ENCODE measurements at regions not wholly inside any gene's neighbourhood (a gene's known extent, or its start where the extent isn't known, plus 50 kb on each side); places are given as distances from the start of the nearest gene placed in this dataset.

GRCh38 chr17:72535346-72535745 is 414.5 kb downstream of the SOX9 start:
- no peak for TF ChIP-seq CTCF (IDR thresholded peaks at IDR 0.05; ENCODE audit: control insufficient read depth, extremely low read depth, insufficient read depth)
- no peak for DNase-seq (ENCODE audit: low read depth)
- no peak overlapping the region for H3K4me3 ChIP-seq (ENCODE audit: low read depth, low read length)

GRCh38 chr17:72535779-72536178 is 415.0 kb downstream of the SOX9 start:
- no peak for TF ChIP-seq CTCF (IDR thresholded peaks at IDR 0.05; ENCODE audit: control insufficient read depth, extremely low read depth, insufficient read depth)
- DNase-seq (ENCODE audit: low read depth) = no peak
- no peak overlapping the region for H3K4me3 ChIP-seq (ENCODE audit: low read depth, low read length)

- TF ChIP-seq CTCF (IDR thresholded peaks at IDR 0.05; ENCODE audit: control insufficient read depth, extremely low read depth, insufficient read depth) = no peak
- DNase-seq (ENCODE audit: low read depth) = no peak
- no peak overlapping the region for H3K4me3 ChIP-seq (ENCODE audit: low read depth, low read length)
These were observed 416.0 kb downstream of the SOX9 start for GRCh38 chr17:72536788-72537187.

- no peak overlapping the region for H3K4me3 ChIP-seq (ENCODE audit: low read depth, low read length)
- DNase-seq (ENCODE audit: low read depth) = no peak
- no peak for TF ChIP-seq CTCF (IDR thresholded peaks at IDR 0.05; ENCODE audit: control insufficient read depth, extremely low read depth, insufficient read depth)
These were observed 417.6 kb downstream of the SOX9 start for GRCh38 chr17:72538443-72538842.

- no peak overlapping the region for H3K4me3 ChIP-seq (ENCODE audit: low read depth, low read length)
- no peak for TF ChIP-seq CTCF (IDR thresholded peaks at IDR 0.05; ENCODE audit: control insufficient read depth, extremely low read depth, insufficient read depth)
- no peak for DNase-seq (ENCODE audit: low read depth)
These were observed 418.1 kb downstream of the SOX9 start for GRCh38 chr17:72538901-72539352.

GRCh38 chr17:72539981-72540897 is 419.4 kb downstream of the SOX9 start:
- peak; percentile 98 for TF ChIP-seq CTCF (IDR thresholded peaks at IDR 0.05; ENCODE audit: control insufficient read depth, extremely low read depth, insufficient read depth)
- H3K4me3 ChIP-seq (ENCODE audit: low read depth, low read length) = no peak overlapping the region
- DNase-seq (ENCODE audit: low read depth) = no peak

Data from LNCaP clone FGC (cell line).